ENCODE measurements at regions not wholly inside any gene's neighbourhood (a gene's known extent, or its start where the extent isn't known, plus 50 kb on each side); places are given as distances from the start of the nearest gene placed in this dataset.

GRCh38 chr17:72064606-72065193 lies 56.1 kb upstream of the SOX9 start:
- TF ChIP-seq CBX8 (IDR thresholded peaks at IDR 0.05; ENCODE audit: borderline replicate concordance, low read depth, low read length): no peak
- no peak for TF ChIP-seq USF2 (IDR thresholded peaks at IDR 0.05; ENCODE audit: low read length)
- TF ChIP-seq YY1 (IDR thresholded peaks at IDR 0.05; ENCODE audit: low read depth, low read length): no peak
- no peak for TF ChIP-seq CTCF (IDR thresholded peaks at IDR 0.05; ENCODE audit: control extremely low read depth in 1 of 3, insufficient read depth in 1 of 3, low read depth in 1 of 3, low read length in 3 of 3)
- TF ChIP-seq E2F6 (IDR thresholded peaks at IDR 0.05): no peak
- TF ChIP-seq HDAC2 (IDR thresholded peaks at IDR 0.05; ENCODE audit: borderline replicate concordance in 1 of 2, low read depth in 2 of 2, low read length in 2 of 2): no peak
- TF ChIP-seq MAX (IDR thresholded peaks at IDR 0.05): no peak
- TF ChIP-seq POLR2A (IDR thresholded peaks at IDR 0.05; ENCODE audit: control extremely low read depth in 1 of 2, low read depth in 2 of 2, low read length in 2 of 2): no peak
- TF ChIP-seq TEAD4 (IDR thresholded peaks at IDR 0.05; ENCODE audit: low read depth, low read length): no peak
- TF ChIP-seq ZNF274 (IDR thresholded peaks at IDR 0.05; ENCODE audit: borderline replicate concordance, extremely low read depth, low read length): no peak
- TF ChIP-seq RAD21 (IDR thresholded peaks at IDR 0.05 in 1 of 2, conservative IDR thresholded peaks at IDR 0.05 in 1 of 2; ENCODE audit: low read depth in 2 of 2, low read length in 2 of 2): no peak
